HG03064 (cell line): ENCODE measurements at regions not wholly inside any gene's neighbourhood (a gene's known extent, or its start where the extent isn't known, plus 50 kb on each side); places are given as distances from the start of the nearest gene placed in this dataset.
"Not testable (repeated sequence)": the region's sequence is repeated elsewhere in the genome, so short reads cannot be mapped to it uniquely, and the experiment has no call there.

Experiments used
- ATAC-seq: cut with Tn5 transposase; IDR thresholded peaks from one replicate; pipeline ENCODE4 v1.9.1; 2021; ENCODE audit warnings: low read depth; ENCODE audit not compliant: unreplicated experiment

DNA sequence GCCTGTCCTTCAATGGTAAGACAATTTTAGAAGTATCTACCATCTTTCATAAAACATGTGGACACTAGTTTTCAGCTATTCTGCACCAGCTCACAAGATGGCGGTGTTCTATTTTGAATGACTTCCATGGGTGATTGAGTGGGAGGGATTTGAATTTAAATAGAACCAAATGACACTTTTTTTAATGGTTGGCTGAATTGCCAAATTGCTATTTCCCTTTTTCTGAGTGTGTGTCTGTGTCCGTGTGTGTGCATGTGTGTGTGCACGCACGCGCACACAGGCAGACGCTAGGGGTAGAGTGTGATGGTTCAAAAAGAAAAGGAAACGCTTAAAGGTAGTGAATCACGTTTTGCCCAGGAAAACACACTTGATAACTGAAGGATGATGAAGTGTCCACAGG lies 362.6 kb downstream of the DAD1 start:
- no peak for ATAC-seq

DNA sequence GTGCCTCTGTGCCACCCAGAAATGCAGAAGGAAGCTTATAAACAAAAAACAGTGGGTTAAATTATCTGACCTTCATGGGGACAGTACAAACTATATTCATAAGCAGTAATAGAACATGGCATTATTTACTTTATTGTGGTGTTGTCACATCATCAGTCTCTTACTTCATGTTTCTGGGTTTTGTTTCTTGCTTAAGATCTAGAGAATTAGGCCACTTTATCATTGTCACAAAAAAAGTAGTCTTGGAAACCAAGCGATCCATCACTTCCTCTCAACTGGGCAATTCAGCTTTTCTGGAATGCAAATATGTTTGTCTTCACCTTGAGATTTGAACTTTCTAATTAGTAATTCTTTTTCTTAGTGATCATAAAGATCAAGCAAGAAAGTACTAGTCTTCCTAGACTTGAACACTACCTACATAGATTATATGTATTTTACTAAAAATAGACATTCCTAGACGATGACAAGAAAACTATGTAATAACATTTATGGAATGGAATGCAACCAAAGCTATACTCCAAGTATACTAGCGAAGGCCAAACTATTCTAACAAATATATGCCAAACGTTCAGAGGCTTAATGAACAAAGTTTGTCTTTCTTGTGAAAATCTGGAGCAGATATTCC lies 363.4 kb downstream of the DAD1 start:
- no peak for ATAC-seq

DNA sequence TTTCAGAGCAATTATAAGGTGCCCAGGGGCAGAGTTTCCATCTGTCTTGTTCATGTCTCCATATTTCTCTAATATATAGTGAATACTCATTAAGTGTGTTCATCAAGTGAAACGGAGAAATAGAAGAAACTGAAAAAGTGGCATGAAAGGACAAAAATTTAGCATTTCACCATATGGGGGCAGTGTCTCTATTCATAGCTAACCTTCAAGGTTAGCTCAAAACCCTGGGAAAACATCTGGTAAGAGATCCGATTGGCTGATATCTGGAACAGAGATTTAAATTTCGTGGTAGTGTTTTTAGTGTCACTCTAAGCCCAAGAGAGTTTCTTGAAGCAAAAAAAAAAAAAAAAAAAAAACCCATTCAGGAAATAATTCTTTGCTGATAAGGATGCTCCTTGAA lies 367.5 kb downstream of the DAD1 start:
- ATAC-seq, result no peak

DNA sequence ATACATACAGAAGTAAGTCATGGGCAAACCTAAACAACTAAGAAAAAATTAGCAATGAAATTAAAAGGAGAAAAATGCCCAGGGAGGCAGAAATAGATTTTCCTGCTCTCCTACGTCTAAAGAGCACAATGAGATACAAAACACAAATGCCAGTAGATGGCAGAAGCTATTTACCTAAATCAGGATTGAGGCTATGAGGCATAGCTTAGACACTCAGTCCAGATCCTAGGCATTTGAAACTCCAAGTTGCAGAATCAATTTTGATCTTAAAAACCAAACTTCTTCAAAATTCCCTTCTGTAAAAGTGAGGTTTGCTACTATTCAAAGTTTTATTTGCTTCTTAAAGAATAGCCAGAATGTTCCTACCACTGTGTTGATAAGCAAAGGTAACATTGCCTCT lies 368.6 kb downstream of the DAD1 start:
- no peak for ATAC-seq

DNA sequence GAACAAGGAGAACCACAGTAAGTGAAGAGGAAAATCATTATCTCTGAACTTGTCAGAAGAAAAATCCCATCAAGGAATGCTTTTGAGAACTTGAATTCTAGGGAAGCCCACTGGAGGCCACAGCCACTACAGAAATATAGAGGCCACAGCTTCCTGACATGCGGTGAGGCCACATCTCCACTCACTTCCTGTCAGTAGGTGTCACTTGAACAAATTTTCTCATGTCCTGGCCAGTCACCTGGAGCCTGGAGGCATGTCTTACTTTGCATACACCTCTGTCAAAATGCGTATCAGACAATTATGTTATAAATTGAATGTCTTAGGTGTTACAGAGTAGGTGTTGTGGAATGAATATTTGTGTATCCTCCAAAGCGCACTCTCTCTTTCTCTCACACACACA lies 370.3 kb downstream of the DAD1 start:
- no peak for ATAC-seq

DNA sequence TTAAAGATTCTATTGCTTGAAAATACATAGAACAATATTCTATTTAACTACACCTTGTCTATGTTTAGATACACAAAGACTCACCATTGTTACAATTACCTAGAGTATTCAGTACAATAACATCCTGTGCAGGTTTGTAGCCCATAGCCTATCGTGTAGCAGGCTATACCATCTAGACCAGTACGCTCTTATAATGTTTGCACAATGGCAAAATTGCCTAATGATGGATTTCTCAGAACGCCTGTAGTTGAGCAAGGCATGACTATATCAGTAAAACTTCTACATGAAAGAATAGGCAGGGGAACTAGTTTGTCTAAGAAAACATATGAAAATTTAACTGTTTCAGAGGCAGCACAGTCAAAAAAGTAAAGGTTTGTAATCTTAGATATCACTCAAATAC lies 375.9 kb downstream of the DAD1 start:
- ATAC-seq, result no peak

DNA sequence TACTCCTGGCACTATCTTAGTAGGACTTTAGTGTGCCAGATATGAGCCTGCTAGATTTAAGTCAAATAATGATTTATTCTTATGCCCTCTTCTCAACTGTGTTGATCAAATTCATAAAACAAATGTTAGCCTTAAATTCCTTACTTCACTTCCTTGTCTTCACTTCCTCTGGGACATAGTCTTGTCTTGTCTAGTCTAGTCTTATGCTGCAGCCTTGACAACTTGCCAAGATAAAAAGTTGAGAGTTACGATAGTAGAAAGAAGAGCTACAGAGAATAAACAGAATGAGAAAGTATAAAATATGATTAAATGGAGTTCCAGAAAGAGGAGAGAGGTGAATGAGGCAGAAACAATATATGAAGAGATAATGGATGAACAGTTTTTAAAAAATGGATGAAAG lies 378.1 kb downstream of the DAD1 start:
- no peak for ATAC-seq

DNA sequence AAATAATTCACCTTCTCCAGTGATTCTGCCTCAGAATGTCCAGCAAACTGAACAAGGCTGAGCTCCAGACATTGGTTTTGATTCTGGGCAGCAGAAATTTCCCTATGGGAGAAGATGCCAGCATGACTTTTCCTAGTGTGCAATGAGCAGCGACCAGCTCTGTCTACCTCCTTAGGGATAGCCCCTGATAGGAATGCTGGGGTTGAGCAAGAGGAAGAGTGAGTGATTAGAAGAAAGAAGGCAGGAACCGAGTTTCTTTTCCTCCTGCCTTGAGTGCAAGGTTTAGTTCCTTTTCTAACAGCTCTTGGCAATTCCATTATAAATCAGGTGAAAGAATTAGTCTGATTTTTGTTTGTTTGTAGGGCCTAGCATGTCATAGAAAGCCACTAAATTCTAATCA lies 379.0 kb downstream of the DAD1 start:
- no peak for ATAC-seq

DNA sequence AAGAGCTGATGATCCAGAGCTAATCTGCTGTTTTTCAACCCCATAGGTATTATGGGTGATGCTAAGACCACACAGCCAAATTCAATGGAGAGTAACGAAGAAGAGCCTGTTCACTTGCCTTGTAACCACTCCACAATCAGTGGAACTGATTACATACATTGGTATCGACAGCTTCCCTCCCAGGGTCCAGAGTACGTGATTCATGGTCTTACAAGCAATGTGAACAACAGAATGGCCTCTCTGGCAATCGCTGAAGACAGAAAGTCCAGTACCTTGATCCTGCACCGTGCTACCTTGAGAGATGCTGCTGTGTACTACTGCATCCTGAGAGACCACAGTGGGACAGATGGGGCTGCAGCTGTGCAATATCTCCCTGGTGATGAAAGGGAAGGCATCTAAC lies 386.0 kb downstream of the DAD1 start:
- no peak for ATAC-seq

DNA sequence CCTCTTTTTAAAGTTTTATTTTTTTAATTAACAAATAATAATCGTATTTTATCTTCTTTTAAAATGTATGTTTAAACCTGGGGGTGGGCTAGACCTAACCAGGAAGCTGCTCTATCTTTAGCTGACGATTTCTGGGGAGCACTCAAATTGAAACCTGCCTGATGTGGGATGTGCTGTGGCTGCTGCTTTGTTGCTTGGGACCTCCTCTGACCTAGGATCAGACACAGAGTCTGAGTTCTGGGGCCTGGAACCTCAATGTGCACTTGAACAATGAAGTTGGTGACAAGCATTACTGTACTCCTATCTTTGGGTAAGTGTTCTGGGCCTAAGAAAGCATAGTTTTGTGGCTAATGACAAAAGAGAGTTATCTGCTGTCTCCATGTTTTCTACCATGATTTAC lies 386.7 kb downstream of the DAD1 start:
- ATAC-seq, result no peak

DNA sequence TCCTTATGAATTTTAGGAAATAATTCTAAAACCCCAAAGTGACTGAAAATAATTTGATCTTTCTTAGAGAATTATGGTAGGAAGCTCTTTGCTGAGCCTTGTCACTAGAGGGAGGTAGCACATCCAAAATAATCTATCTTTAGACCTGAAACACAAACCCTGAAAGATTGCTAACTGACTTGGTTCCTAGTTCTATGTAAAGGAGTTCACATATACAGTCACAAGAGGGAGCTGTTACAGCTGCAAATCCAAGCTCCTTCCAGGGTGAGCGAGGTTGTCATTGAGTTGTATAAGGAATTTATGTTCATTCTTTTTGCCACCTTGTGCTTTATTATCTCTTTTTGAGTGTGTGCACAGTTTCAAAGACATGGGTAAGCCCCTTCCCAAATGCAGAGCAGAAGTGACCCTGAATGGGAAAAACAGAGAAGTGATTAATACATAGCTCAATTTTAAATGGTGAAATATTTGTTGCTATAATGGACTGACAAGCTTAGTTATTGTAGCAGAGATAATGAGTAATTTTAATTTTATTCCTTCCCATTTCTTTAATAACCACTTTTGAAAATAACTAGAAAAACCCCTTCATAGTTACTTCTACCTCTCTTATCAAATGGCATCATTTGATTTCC lies 387.9 kb downstream of the DAD1 start:
- no peak for ATAC-seq

DNA sequence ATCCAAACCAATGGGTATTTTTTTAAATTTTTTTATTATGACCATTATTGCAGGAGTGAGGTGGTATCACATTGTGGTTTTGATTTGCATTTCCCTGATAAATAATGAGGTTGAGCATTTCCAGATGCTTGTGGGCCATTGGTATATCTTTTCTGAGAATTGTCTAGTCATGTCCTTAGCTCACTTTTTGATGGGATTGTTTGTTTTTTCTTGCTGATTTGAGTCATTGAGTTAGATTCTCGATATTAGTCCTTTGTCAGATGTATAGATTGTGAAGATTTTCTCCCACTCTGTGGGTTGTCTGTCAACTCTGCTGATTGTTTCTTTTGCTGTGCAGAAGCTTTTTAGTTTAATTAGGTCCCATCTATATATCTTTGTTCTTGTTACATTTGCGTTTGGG lies 388.9 kb downstream of the DAD1 start:
- not testable (repeated sequence) for ATAC-seq

DNA sequence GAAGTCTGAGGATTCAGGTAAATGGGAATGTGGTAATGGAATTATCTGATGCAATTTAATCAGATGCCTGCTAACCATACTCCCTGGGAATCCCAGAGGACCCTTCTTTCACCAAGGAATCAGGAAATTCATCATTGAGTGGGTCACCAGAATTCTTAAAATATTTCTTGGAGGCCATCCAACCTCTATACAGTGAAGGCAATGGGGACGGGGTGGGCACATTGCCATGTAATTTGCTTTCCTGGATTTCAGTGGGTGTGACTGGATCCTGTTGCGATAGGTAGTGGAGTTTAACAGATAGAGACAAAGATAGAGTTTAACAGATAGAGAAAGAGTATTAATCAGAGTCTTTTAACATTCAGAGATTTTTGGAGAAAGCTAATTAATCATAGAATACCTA lies 394.4 kb downstream of the DAD1 start:
- ATAC-seq, result no peak

DNA sequence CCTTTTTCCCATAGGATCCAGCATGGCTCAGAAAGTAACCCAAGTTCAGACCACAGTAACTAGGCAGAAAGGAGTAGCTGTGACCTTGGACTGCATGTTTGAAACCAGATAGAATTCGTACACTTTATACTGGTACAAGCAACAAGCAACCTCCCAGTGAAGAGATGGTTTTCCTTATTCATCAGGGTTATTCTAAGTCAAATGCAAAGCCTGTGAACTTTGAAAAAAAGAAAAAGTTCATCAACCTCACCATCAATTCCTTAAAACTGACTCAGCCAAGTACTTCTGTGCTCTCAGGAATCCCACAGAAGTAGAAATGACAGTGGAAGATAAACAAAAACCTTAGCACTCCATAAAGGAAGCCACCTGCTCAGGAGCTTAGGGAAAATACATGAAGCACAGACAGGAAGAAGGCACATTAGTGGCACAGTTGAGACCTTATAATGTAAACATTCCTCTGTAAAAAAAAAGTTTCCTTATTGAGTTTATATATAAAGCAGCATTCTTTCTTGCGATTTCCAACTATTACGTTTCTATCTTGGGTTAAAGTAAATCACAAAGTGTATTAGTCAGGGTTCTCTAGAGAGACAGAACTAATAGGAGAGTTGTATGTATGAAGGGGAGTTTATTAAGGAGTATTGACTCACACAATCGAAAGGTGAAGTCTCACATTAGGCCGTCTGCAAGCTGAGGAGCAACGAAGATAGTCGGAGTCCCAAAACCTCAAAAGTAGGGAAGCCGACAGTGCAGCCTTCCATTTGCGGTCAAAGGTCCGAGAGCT lies 398.4 kb downstream of the DAD1 start:
- no peak for ATAC-seq

DNA sequence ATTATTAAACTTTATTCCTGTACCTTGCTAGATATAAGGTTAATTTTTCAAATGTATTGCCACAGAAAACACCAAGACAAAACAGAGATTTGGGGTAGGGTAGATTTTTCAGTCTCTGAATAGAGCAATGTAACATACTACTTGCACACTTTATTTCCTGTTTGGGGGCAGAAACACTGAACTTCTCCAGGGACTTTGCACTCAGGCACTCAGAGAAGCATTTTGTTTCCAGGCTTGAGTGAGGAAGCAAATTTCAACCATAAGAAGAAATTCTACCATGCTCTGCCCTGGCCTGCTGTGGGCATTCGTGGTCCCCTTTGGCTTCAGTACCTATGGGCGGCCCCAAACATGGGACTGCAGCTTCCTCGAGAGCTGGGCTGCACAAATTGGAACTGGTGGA lies 399.1 kb downstream of the DAD1 start:
- no peak for ATAC-seq

DNA sequence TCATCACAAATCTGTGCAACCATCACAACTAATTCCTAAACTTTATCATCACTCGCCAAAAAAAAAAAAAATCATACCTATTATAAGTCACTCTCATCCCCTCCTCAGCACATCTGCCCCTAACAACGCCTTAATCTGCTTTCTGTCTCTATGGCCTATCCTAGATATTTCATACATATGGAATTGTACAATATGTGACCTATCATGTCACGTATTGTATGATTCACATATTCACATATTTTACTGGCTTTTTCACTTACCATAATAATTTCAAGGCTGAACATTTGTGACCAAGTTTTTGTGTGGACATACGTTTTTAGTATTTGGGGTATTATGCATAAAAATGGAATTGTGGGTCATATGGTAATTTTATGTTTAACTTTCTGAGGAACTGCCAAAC lies 400.7 kb downstream of the DAD1 start:
- ATAC-seq, result no peak

DNA sequence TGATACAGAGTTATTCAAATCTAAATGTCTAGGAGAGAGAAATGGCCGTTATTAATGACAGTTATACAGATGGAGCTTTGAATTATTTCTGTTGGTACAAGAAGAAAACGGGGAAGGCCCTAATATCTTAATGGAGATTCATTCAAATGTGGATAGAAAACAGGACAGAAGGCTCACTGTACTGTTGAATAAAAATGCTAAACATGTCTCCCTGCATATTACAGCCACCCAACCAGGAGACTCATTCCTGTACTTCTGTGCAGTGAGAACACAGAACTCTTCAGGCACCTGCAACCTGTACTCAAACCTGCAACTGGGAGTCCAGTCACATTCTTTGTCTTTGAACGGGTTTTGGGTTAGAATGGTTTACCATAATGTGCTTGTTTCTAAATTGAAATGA lies 403.2 kb downstream of the DAD1 start:
- ATAC-seq, result no peak

DNA sequence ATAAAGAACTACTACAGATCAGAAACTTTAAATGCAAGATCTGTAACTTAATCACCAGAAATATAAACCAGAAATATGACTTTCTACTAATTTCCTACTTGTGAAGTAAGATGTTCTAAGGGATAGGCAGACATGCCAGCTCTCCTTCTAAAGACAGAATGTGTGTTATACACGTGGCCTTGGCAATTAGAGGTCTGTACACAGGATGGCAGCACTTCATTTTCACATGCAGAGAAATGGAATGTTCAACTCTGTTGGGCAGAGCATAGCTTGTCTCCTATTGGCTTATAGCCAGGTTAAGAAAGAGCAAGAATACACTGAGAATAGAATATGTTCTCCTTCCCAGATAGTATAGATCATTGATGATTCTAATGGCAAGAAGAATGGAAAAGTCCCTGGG lies 403.8 kb downstream of the DAD1 start:
- ATAC-seq, result no peak

DNA sequence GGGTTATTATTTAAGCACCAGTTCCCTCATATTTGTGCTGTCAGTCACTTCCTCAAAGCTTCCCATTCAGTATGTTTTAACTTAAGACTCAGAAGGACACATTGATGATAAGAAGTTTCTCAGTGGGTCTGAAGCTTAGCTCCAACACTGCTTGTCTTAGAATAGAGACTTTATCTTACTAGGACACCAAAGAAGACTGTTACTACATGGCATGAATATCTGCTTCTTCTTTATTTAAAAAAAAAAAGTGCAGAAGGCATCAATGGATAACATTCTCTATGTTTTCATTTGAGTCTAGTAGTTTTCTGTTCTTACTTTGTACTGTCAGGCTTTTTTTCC lies 404.2 kb downstream of the DAD1 start:
- no peak for ATAC-seq

DNA sequence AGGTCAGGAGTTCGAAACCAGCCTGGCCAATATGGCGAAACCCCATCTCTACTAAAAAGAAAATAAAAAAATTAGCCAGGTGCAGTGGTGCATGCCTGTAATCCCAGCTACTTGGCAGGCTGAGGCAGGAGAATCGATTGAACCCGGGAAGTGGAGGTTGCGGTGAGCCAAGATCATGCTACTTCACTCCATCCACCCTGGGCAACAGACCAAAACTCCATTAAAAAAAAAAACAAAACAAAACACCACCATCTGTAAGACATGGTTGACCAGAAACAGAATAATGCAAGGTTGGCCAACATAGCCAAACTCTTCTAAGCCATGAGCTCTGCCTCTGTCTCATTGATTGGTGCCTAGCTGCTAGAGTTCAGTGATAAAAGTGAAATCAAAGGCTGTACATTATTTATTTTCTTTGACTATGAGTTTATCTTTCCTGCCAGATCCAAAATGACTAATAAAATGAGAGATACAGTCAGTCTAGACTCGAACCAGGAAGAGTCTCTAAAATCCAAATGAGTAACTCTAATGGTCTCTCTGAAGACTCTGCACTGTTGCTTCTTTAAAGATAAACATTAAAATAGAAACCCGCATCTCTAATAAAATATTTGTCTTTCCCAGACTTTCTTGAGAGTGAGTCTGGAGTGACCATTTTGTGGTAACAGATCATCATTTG lies 404.7 kb downstream of the DAD1 start:
- ATAC-seq, result no peak

DNA sequence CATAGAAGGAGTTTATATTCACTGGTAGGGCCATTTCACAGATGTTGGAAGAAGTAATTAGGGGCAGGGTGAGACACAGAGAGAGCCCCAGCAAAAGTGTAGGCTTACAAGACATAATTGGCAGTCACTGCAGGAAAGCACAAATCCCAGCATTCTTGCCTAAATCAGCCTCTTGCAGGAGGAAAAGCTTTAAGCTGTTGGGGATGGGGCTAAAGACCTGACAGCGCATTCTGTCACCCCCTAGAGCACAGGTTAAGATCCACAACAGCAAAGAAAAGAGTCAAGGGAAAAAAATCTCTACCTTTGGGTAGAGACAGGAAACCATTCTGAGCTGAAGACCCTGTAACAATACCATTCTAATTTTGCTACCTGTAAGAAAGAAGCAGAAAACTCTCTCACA lies 409.0 kb downstream of the DAD1 start:
- ATAC-seq, result no peak

DNA sequence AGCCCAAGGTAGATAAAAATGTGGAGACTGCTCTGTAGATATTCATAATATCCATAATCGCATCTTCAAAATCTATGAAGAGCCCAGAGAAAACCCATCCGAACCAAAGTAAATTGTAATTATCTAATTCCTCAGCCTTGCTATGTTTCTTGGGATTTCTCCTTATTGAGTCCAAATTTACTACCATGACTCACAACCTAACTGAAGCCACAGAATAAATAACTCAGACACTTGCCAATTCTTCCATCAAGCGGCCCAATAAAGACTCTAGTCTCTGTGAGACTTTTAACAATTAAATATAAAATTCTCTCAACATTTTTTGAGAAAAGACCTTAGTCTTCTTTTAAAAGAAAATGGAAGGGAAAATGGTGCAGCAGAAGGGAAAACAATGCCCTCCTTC lies 409.8 kb downstream of the DAD1 start:
- no peak for ATAC-seq
